PC-3 (cell line): ENCODE measurements at regions not wholly inside any gene's neighbourhood (a gene's known extent, or its start where the extent isn't known, plus 50 kb on each side); places are given as distances from the start of the nearest gene placed in this dataset.

Experiments
- CTCF ChIP-seq: fragments of 300-600 bp; sonication (generic); conservative IDR thresholded peaks from 2 replicates; pipeline ENCODE4 v1.5.1; 2017; ENCODE audit warnings: antibody characterized with exemption, low read depth, mild to moderate bottlenecking, low read length
- EZH2 ChIP-seq: fragments of 300-600 bp; sonication (generic); IDR thresholded peaks from one replicate; pipeline ENCODE4 v1.6.1; 2017; ENCODE audit warnings: antibody characterized with exemption, mild to moderate bottlenecking, low read length; ENCODE audit not compliant: unreplicated experiment
- EZH2phosphoT487 ChIP-seq: fragments of 300-600 bp; sonication (generic); IDR thresholded peaks from 2 replicates; pipeline ENCODE4 v1.6.1; 2018; ENCODE audit warnings: mild to moderate bottlenecking, antibody characterized with exemption, low read length, borderline replicate concordance

DNA sequence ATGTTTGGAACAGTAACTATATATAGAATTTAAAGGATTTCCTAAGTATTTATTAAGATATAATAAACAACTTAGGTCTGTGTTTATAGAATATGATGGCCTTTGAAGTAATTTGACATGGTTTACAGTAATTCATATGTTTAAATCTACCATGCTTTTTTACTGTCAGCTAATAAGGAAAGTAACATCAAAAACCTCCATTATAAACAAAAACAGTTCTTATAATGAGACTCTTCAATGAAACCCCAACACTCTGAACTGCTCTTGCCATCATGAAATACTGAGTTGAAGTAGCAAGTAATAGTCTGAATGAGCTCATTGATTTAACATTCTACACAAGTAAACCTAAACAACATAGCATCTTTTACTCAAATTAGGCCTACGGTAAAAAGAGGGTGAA lies 1236.5 kb downstream of the FSTL5 start:
- TF ChIP-seq EZH2 (no peak), CTCF (no peak), EZH2phosphoT487 (no peak)
